ENCODE measurements at regions not wholly inside any gene's neighbourhood (a gene's known extent, or its start where the extent isn't known, plus 50 kb on each side); places are given as distances from the start of the nearest gene placed in this dataset.

- WGBS, 2 donors = 71 to 77% methylated on average over 7 of the region's 7 CpGs
- ATAC-seq (no peak), DNase-seq (no peak)
- Histone ChIP-seq H3K27ac (no peak overlapping the region), H3K36me3 (no peaks in the 10 kb centered on the region), H3K4me1 (no peaks in the 10 kb centered on the region), H3K27me3 (peaks cover 0 to 12% (median 0%) of the 10 kb centered on the region in 7 donors), H3K9me3 (peaks cover 0 to 7% (median 0%) of the 10 kb centered on the region in 11 donors), H3K4me3 (no peak overlapping the region)
- intact Hi-C loops (cut with DNase I) = no loop called here
- no peak for TF ChIP-seq CTCF (IDR thresholded peaks at IDR 0.05)
These were observed 510.6 kb downstream of the RBFOX1 start for GRCh38 chr16:7843261-7843660.

- H3K27me3 ChIP-seq = peaks cover 0 to 3% (median 0%) of the 10 kb centered on the region in 7 donors
- 51 to 59% methylated on average over 4 of the region's 4 CpGs for WGBS, 2 donors
- no peaks in the 10 kb centered on the region for H3K36me3 ChIP-seq
- H3K9me3 ChIP-seq = peaks cover 0 to 7% (median 0%) of the 10 kb centered on the region in 11 donors
- no peaks in the 10 kb centered on the region for H3K4me1 ChIP-seq
- TF ChIP-seq CTCF (IDR thresholded peaks at IDR 0.05) = no peak
- no peak overlapping the region for H3K27ac ChIP-seq
- H3K4me3 ChIP-seq = no peak overlapping the region
- no peak for DNase-seq
- intact Hi-C loops (cut with DNase I) = no loop called here
- no peak for ATAC-seq
These were observed 506.9 kb downstream of the RBFOX1 start for GRCh38 chr16:7839568-7839967.

- no peak for TF ChIP-seq CTCF (IDR thresholded peaks at IDR 0.05)
- no peak for DNase-seq
- no peaks in the 10 kb centered on the region for H3K4me1 ChIP-seq
- no peak for ATAC-seq
- peaks cover 0 to 6% (median 0%) of the 10 kb centered on the region in 7 donors for H3K27me3 ChIP-seq
- no peaks in the 10 kb centered on the region for H3K36me3 ChIP-seq
- H3K9me3 ChIP-seq = no peaks in the 10 kb centered on the region
- H3K27ac ChIP-seq = no peak overlapping the region
- no peak overlapping the region for H3K4me3 ChIP-seq
- intact Hi-C loops (cut with DNase I) = no loop called here
- WGBS, 2 donors = 12 to 21% methylated on average over 1 of the region's 1 CpG
These were observed 502.3 kb downstream of the RBFOX1 start for GRCh38 chr16:7834771-7835431.

- ATAC-seq = no peak
- 55 to 58% methylated on average over 4 of the region's 4 CpGs for WGBS, 2 donors
These were observed 488.2 kb downstream of the RBFOX1 start for GRCh38 chr16:7820816-7821215.

More at GRCh38 chr16:7820816-7821215, 488.2 kb downstream of the RBFOX1 start:
- H3K27me3 ChIP-seq = no peaks in the 10 kb centered on the region
- H3K27ac ChIP-seq = no peak overlapping the region
- no peak for DNase-seq
- H3K4me3 ChIP-seq = no peak overlapping the region
- no peaks in the 10 kb centered on the region for H3K36me3 ChIP-seq
- H3K9me3 ChIP-seq = no peaks in the 10 kb centered on the region
- H3K4me1 ChIP-seq = no peaks in the 10 kb centered on the region
- intact Hi-C loops (cut with DNase I) = no loop called here
- no peak for TF ChIP-seq CTCF (IDR thresholded peaks at IDR 0.05)
